ENCODE measurements at regions not wholly inside any gene's neighbourhood (a gene's known extent, or its start where the extent isn't known, plus 50 kb on each side); places are given as distances from the start of the nearest gene placed in this dataset.

DNA sequence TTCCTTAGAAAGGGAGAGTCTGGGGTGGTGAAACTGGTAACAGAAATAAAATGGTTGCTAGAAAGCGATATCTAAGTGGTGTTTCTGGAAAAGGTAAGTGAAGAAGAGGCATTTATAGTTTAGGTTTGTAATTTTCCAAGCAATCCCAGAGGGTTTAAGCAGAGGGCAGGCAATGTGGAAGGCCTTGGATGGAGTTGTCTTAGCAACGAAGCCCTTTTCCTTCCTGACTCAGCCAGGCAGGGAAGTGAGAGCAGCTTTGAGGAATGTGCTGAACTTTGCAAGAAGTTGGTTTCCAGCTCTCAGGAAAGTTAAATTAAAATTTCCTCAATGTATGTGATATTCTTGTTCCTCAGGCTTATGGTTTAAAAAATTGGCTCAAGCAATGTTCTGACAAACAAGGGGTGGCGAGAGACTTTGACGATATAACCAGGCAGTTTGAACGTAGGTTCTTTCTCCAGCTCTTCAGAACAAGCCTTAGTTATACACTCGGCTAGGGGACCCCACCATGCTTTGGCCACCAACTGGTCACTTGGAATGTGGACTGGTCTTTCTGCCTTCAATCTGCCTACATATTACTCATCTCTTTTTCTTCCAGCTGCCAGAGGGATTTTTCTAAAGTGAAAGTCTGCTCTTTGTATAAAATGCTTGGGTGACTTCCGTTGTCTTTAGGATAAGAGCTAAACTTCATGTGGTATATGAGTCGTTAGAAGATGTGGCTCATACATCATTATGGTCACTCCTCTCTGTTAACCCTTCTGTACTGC, 66.9 kb upstream of the SLC25A13 start:
- no peak for TF ChIP-seq POLR2A (IDR thresholded peaks at IDR 0.05; ENCODE audit: borderline replicate concordance, extremely low read depth, insufficient read depth, insufficient read length)
- no peak for TF ChIP-seq ZFX (IDR thresholded peaks at IDR 0.05)
- no peak for TF ChIP-seq EGR1 (IDR thresholded peaks at IDR 0.05; ENCODE audit: low read depth)
- TF ChIP-seq, protein P1, sequence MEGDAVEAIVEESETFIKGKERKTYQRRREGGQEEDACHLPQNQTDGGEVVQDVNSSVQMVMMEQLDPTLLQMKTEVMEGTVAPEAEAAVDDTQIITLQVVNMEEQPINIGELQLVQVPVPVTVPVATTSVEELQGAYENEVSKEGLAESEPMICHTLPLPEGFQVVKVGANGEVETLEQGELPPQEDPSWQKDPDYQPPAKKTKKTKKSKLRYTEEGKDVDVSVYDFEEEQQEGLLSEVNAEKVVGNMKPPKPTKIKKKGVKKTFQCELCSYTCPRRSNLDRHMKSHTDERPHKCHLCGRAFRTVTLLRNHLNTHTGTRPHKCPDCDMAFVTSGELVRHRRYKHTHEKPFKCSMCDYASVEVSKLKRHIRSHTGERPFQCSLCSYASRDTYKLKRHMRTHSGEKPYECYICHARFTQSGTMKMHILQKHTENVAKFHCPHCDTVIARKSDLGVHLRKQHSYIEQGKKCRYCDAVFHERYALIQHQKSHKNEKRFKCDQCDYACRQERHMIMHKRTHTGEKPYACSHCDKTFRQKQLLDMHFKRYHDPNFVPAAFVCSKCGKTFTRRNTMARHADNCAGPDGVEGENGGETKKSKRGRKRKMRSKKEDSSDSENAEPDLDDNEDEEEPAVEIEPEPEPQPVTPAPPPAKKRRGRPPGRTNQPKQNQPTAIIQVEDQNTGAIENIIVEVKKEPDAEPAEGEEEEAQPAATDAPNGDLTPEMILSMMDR (IDR thresholded peaks at IDR 0.05 in 2 of 3, conservative IDR thresholded peaks at IDR 0.05 in 1 of 3; ENCODE audit: borderline replicate concordance in 1 of 3, insufficient read depth in 1 of 3, low read depth in 2 of 3, low read length in 2 of 3), result no peak
- no peak for TF ChIP-seq POLR2AphosphoS5 (IDR thresholded peaks at IDR 0.05; ENCODE audit: low read depth, low read length)
- TF ChIP-seq, protein P2, sequence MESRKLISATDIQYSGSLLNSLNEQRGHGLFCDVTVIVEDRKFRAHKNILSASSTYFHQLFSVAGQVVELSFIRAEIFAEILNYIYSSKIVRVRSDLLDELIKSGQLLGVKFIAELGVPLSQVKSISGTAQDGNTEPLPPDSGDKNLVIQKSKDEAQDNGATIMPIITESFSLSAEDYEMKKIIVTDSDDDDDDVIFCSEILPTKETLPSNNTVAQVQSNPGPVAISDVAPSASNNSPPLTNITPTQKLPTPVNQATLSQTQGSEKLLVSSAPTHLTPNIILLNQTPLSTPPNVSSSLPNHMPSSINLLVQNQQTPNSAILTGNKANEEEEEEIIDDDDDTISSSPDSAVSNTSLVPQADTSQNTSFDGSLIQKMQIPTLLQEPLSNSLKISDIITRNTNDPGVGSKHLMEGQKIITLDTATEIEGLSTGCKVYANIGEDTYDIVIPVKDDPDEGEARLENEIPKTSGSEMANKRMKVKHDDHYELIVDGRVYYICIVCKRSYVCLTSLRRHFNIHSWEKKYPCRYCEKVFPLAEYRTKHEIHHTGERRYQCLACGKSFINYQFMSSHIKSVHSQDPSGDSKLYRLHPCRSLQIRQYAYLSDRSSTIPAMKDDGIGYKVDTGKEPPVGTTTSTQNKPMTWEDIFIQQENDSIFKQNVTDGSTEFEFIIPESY (IDR thresholded peaks at IDR 0.05; ENCODE audit: extremely low read depth, insufficient replicate concordance, low read length), result no peak
- no peak for TF ChIP-seq EZH2 (IDR thresholded peaks at IDR 0.05)
- TF ChIP-seq FOSL1 (IDR thresholded peaks at IDR 0.05; ENCODE audit: low read depth), result no peak
- no peak for TF ChIP-seq SIN3A (IDR thresholded peaks at IDR 0.05; ENCODE audit: low read depth)
- no peak for TF ChIP-seq EZH2phosphoT487 (IDR thresholded peaks at IDR 0.05; ENCODE audit: borderline replicate concordance)
- TF ChIP-seq RAD21 (IDR thresholded peaks at IDR 0.05; ENCODE audit: low read depth), result no peak

All from HCT116 (cell line).